NCI-H2171 (cell line): ENCODE measurements at regions not wholly inside any gene's neighbourhood (a gene's known extent, or its start where the extent isn't known, plus 50 kb on each side); places are given as distances from the start of the nearest gene placed in this dataset.
"Not testable (repeated sequence)": the region's sequence is repeated elsewhere in the genome, so short reads cannot be mapped to it uniquely, and the experiment has no call there.

ENCODE experiments used
- DNase-seq: peaks from one replicate; lab custom pipeline; 2025; lab: John Stamatoyannopoulos, UW

DNA sequence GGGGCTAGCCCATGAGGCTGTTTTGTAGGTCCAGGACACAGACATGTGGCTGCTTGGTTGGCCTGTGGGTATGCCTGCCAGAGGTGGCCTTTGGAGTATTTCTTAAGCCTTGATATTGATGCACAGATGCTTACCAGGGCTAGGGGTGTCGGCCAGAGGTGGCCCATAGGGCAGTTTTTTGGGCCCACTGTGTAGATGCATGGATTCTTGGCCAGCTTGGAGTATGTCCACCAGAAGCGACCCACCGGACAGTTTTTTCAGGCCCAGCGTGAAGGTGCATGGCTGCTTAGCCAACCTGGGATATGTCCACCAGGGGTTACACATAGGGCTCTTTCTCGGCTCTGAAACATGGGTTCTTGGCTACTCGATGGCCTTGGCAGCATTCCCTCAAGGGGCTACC lies 1199.1 kb downstream of the CNTNAP5 start:
- DNase-seq: no peak

DNA sequence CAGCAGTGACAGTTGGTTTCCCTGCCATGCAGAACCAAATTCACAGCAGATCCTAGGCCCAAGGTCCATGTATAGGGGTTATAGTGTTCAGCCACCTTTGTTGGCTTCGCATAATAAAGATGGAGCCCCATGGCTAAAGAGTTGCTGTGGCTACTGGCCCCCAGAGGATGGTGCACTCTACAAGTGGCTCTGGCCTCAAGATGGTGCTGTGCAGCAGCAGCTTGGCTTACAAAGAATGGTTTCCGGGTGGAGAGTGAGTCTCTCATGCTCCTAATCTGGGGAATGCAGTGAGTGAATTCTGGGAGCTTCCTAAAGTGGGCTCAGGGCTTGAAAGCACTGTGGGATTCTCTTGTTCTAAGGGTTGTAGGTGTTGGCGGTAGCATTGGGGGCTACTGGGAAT lies 1199.7 kb downstream of the CNTNAP5 start:
- no peak for DNase-seq

DNA sequence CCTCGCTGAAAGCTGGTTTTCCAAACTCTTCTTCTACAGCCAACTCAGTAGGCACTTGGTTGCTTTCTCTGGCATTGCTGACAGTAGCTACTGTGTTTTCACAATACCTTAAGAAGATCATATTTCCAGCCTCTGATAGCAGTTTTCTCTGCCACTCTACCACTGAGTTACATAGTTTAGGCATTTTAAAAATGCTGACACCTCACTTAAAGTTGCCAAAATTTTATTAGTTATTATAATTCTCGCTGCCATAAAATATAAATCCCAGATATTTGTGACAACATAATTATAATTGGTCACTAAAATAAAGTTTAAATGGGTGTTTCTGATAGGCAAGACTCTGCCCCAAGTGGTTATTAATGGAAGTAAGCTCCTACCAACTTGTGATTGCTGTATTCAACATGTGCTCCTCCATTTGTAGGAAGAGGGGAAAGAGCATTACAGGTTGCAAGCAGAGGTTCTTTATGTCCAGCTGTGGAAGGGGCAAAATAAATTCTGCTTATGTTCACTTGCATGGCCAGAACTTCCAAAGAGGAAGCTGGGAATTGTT lies 1202.8 kb downstream of the CNTNAP5 start:
- no peak for DNase-seq

DNA sequence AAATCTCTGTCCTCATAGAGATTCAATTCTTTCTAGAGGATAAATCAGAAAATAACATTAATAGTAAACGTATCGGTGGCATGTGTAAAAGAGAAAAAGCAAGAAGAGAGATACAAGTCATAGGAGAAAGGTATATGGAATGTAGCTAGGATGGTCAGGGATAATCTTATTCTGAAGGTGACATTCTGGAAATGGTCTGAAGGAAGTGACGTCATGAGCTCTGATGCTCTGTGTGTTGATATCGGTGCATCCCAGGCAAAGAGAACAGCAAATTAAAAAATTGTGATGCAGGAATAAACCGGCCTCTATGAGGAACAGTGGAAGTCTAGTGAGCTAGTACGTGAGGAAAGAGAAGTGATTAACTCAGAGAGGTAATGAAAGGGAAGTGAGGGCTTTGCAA lies 1215.8 kb downstream of the CNTNAP5 start:
- DNase-seq: no peak

DNA sequence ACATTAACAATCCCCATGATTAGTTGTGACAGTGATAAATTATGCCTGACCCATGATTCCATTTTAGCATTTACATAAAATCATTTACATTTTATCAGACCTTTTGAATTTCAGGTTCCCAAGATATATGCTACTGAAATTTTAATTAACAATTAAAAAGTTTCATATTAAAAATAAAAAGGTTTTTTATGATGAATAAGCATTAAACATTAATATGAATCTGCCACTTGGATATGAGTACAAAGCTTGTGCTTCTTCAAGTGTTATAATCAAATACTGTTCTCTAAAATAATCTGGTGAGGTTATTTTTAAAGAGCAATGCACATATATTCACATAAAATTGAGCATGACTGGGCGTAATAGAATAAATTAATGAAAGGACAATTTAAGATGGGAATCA lies 1218.0 kb downstream of the CNTNAP5 start:
- DNase-seq: no peak

DNA sequence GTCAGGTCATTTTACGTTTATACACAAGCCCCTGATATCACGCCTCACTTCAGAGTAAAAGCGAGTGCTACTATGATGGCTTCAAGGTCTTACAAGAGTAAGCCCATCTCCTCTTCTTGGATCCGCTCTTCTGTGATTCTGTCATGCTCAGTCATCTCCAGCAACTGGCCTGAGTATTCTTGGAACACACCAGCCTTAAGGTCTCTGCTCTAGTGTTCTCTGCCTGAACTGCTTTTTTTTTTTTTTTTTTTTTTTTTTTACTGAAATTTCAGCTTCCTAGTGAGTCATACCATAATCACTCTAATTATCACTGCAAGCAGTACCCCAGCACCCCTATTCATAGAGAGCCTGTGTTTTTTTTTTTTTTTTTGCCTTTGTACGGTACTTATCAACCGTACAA lies 1228.9 kb downstream of the CNTNAP5 start:
- no peak for DNase-seq

DNA sequence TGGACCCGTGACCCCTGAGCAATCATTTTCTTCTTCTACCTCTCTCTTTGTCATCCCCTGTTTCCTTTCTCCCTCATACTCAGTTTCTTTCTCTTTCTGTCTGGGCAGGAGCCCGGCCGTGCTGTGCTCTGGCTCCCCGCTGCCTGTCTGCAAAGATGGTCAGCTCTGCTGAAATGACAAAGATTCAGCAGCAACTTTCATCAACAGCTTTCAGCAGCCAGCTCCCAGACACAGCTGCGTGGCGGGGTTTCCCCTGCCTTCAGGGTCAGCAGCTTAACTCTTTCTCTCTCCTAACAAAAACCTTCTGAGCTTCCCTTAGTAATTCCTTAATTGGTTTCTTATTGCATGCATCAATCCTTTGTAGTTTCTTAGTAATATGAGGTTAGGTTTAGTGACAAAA lies 1234.4 kb downstream of the CNTNAP5 start:
- no peak for DNase-seq

DNA sequence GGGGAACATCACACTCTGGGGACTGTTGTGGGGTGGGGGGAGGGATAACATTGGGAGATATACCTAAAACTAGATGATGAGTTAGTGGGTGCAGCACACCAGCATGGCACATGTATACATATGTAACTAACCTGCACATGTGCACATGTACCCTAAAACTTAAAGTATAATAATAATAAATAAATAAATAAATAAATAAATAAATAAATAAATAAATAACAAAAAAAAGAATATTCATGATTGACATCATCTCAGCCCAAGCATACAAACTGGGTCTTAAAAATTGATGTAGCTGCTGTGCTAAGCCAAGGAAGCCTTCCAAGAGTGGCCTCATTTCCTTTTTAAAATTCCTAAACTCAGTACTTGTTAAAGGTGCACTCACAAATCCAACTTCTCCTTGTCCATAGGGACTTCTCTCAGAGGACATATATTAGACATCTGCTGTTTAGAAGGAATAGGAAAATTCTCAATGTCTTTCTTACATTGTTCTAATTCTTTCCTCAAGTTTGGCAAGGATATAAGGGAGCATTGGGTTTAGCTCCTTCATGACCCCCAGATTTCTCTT lies 1235.4 kb downstream of the CNTNAP5 start:
- DNase-seq: not testable (repeated sequence)

DNA sequence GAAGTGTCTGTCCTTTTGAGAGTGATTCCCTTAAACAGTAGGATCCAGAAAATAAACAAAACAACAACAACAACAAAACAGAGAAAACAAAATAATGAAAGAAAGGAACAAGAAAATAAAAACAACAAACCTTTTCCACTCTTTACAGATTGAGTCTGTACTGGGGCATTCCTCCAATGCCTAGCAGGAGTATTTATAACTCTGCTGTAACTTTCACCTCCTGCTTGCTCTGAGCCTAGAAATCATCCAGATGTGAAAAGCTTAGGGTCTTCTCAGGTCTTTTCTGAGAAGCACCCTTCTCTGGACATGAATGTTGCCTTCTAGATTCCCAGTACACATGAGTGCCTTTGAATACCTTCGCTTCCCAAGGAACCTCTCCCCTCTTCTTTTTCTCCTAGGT lies 1239.4 kb downstream of the CNTNAP5 start:
- no peak for DNase-seq

DNA sequence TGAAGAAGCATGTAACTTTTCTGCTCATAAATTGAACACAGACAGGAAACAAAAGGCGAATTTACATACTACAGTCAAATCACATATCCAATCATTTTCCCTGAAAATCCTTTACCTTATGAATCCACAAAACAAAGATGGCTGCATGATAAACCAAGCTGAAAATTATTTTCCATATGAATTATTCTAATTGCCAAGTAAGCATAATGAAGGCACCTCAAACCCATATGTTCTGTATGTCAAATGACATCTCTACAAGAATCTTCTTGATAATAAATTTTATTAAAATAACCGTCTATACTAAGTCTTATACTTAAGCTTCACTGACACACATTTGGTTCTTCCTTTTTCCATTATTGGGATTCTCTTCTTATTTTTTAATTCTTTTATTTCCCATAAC lies 1242.6 kb downstream of the CNTNAP5 start:
- no peak for DNase-seq

DNA sequence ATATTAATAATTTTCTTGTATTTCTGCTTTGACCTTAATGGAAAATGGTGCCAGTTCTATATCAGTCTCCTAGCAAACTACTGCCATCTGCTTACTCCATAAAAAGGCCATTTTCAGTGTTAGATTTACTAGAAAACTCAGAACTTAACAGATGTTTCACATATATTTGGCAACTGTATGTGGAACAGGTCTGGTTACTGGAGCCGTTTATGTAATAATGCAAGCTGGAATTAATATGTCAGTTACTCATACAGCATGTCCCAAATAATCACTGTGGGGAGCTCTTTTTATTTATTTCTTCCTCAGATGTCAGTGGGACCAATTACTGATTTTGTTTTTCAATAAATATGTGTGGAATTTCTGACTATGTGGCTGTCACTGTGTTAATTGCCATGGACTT lies 1247.6 kb downstream of the CNTNAP5 start:
- DNase-seq: peak; percentile 68

DNA sequence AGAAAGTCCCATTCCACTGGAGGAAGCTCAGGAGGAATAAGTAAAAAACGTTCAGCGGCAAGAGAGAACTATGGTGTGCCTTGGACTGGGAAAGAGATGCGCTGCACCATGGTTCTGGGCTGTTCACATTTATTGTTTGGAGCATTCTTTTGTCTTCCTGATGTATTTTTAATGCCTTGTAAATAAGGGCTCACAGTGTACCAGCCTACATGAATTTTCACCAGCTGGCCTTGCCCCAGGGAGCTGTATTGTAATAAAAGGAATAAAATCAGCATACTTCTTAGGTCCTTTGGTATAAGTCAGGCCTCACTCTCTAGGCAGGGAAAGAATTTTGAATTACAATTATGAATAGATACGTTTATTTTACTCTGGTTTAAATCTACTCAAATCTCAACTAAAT lies 1249.6 kb downstream of the CNTNAP5 start:
- DNase-seq: no peak

DNA sequence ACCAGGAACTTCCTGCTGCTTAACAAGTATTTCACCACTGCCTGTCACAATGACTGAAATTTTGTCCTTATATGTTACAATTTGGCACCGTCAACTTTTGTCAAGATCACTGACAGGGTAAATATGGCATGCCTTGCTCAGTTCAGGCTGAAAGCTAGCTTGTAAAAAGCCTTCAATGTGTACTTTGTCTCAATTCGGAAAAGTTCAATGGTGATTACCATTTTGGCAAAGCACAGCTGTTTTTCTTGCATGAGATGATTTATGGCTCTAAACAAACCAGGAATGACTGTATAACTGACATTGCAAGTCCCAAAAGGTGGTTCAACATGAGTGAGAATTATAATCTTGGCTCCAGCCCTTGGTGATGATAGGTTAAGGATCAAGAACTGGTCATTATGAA lies 1255.2 kb downstream of the CNTNAP5 start:
- no peak for DNase-seq

DNA sequence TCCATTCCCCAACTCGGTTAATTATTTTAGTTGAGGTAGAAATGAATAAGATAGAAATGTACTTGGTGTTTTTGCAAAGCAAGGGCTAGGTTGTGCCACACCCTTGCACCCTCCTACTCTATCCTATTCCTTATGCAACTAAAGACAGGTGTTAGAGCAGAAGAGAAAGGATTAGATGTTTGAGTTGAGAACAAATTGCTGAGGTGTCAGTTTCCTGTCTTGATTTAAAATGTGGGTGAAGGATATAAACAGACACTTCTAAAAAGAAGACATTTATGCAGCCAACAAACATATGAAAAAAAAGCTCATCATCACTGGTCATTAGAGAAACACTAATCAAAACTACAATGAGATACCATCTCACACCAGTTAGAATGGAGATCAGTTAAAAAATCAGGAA lies 1256.2 kb downstream of the CNTNAP5 start:
- no peak for DNase-seq

DNA sequence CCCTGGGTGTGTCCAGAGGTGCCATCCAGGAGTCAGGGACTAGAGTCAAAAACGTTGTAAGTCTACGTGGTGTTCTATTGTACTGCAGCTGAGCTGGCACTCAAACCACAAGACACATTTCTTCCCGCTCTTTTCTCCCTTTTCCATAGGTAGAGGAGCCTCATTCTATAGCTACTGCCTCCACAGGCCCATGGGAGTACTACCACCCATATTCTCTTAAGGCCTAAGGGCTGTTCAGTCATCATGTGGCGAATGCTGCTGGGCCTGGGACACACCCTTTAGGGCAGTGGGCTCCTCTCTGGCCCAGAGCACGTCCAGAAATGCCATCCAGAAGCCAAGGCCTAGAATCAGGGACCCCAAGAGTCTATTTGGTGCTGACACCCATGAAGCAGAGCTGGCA lies 1271.7 kb downstream of the CNTNAP5 start:
- no peak for DNase-seq

DNA sequence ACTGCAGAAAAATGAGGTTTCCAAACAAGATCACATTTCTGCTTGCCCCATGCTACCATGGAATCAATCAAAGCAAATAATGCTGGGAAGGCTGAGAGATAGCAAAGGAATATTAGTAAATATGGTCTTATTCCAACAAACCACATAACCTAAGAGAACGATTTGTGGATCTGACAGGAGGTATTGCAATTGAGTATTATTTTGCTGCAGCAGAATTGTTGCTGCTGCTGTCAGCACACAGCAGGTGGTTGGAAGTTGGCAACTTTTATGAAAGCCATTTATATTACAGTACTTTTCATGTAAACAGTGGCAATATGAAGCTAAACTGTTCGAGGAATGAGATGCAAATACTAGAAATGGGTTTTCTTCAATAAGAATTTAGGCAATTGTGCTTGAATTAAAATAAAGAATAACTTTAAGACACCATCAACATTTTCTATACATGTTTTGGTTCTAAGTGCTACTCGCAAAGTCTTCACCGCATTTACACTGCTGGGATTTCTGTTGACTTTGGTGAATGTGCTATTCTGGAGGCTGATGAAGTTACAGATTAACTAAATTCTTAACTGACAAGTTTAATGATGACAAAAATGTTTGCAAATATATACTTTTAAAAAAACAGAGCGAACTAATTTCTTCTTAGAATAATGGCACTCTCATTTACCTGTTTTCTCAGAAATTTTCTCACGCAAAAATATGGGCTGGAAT lies 1285.7 kb downstream of the CNTNAP5 start:
- no peak for DNase-seq

DNA sequence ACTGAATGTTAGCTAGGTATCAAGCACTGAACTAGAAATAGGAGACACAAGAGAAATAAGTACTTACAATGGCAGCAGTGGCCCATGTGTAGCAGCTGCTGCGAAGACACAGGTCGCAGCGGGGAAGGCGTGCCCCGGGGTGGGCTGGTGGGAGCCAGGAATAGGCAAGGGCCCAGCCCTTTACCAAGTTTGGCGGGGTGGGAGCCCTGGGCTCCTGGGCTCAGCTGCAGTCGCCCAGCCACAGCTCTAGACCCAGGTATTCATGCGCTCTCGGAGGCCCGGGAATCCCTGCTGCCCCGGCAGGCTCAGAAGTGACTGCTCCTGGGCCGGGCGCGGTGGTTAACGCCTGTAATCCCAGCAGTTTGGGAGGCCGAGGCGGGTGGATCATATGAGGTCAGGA lies 1287.3 kb downstream of the CNTNAP5 start:
- no peak for DNase-seq

DNA sequence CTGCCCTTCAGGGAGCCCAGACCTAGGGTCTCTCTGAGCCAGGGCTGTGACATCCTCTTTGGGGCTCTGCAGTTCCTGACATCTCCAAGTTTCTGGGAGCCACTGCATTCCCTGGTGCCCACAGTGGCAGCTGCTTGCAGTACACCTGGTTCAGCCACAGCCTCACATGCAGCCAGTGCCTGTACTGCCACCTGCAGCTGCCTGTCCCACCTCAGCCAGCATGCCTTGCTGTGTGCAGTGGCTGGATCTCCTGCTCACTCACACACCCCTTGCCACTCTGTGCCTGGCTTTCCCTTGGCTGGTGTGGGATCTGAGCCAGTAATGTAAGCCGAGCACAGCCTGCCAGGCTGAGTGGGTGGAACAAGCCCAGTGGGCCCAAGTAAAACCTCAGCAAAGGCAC lies 1288.7 kb downstream of the CNTNAP5 start:
- DNase-seq: no peak

DNA sequence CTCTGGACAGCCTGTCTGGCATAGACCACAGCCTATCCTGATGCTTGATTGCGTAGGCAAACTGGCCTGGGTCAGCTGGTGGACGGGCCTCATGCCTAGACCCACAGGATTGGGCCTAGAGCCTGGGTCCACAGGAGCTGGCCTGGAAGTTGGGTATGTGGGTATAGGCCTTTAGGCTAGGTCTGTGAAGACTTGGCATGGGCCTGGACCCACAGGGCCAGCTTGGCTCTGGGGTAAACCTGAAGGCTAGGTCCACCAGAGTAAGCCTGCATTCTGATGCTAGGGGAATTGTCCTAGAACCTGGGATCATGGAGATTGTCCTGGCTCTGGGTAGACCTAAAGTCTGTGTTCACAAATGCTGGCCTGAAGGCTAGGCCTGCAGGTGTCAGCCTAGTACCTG lies 1293.7 kb downstream of the CNTNAP5 start:
- DNase-seq: no peak

DNA sequence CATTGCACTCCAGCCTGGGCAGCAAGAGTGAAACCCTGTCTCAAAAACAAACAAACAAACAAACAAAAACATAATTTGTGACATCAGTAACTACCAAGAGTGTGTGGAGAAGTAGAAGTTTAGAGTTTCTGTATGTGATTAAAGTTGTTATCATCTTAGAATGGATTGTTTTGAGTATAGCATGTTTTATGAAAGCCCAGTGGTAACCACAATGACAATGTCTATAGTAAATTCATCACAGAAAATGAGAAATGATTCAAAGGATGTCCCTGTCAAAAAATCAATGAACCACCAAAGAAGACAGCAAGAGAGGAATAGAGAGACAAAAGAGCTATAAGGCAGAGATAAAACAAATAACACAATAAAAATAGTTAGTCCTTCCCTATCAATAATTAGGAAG lies 1299.2 kb downstream of the CNTNAP5 start:
- DNase-seq: no peak

DNA sequence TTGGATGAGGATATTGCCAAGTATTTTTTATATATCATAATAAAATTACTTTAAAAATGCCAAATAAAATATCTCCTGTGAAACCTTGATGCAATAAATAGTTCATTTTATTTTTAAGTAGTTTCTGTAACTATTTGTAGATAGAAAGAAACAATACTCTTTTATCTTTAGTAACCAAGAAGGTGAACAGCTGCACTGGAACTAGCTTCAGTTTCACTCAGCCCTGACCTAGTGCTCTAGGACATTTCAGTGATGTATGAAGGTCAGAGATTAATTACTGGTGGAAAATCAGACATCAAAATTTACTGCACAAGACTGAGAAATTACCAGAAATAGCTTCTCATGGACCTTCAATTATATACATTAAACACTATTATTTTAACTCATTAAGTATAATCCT lies 1305.0 kb downstream of the CNTNAP5 start:
- DNase-seq: no peak

DNA sequence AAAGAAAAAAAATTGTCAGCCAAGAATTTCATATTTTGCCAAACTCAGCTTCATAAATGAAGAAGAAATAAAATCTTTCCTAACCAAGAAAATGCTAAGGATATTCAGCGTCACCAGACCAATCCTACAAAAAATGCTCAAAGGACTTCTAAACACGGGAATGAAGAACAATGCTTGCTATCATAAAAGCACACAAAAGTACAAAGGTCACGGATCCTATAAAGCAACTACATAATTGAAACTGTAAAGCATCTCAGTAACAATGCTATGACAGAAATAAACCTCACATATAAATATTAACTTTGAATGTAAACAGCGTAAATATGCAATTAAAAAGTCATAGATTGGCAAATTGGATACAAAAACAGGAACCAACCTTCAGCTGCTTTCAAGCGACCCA lies 1314.6 kb upstream of the GYPC start:
- DNase-seq: no peak

DNA sequence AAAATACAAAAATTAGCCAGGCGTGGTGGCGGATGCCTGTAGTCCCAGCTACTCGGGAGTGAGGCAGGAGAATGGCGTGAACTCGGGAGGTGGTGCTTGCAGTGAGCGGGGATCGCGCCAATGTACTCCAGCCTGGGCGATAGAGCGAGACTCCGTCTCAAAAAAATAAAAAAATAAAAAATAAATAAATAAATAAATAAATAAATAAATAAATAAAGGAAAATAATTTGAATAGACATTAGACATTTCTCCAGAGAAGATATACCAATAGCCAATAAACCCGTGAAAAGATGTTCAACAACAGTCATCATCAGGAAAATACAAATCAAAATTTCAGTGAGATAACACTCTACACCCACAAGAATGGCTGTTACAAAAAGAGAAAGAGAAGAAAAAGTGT lies 1302.4 kb upstream of the GYPC start:
- not testable (repeated sequence) for DNase-seq
